SW 1271 (cell line): ENCODE measurements at regions not wholly inside any gene's neighbourhood (a gene's known extent, or its start where the extent isn't known, plus 50 kb on each side); places are given as distances from the start of the nearest gene placed in this dataset.
A peak's percentile ranks its signal among the peaks of the same experiment; 100 is the strongest.
"Not testable (repeated sequence)": the region's sequence is repeated elsewhere in the genome, so short reads cannot be mapped to it uniquely, and the experiment has no call there.

ENCODE experiments used
- DNase-seq, 2 experiments: peaks; one replicate each; lab custom pipeline; 2025; lab: John Stamatoyannopoulos, UW

GRCh38 chr3:127046690-127047089 is 63.8 kb downstream of the PLXNA1 start:
- not testable (repeated sequence) for DNase-seq

GRCh38 chr3:127049393-127049792 is 66.5 kb downstream of the PLXNA1 start:
- no peak for DNase-seq

- no peak for DNase-seq
Measured at GRCh38 chr3:127050733-127051132, 67.8 kb downstream of the PLXNA1 start.

- no peak for DNase-seq
Measured at GRCh38 chr3:127052121-127052561, 69.2 kb downstream of the PLXNA1 start.

GRCh38 chr3:127053026-127053425 is 70.1 kb downstream of the PLXNA1 start:
- DNase-seq: no peak

GRCh38 chr3:127053450-127053849 is 70.5 kb downstream of the PLXNA1 start:
- no peak for DNase-seq

GRCh38 chr3:127053979-127054378 is 71.1 kb downstream of the PLXNA1 start:
- DNase-seq: no peak

GRCh38 chr3:127056281-127056680 is 73.4 kb downstream of the PLXNA1 start:
- no peak for DNase-seq

GRCh38 chr3:127056976-127057375 is 74.1 kb downstream of the PLXNA1 start:
- DNase-seq: no peak

- DNase-seq: no peak
Measured at GRCh38 chr3:127059072-127059471, 76.2 kb downstream of the PLXNA1 start.

- DNase-seq: no peak
Measured at GRCh38 chr3:127061641-127062040, 78.7 kb downstream of the PLXNA1 start.

- no peak for DNase-seq
Measured at GRCh38 chr3:127062926-127063325, 80.0 kb downstream of the PLXNA1 start.

GRCh38 chr3:127063916-127064315 is 81.0 kb downstream of the PLXNA1 start:
- no peak for DNase-seq

GRCh38 chr3:127064391-127065137 is 81.6 kb downstream of the PLXNA1 start:
- peak in 1 of 2 experiments; percentile 23 for DNase-seq

- DNase-seq: no peak
Measured at GRCh38 chr3:127065138-127065427, 82.2 kb downstream of the PLXNA1 start.

GRCh38 chr3:127065561-127066290 is 82.8 kb downstream of the PLXNA1 start:
- no peak for DNase-seq

- DNase-seq: no peak
Measured at GRCh38 chr3:127066635-127067034, 83.7 kb downstream of the PLXNA1 start.

GRCh38 chr3:127067116-127067910 is 84.4 kb downstream of the PLXNA1 start:
- DNase-seq: no peak

GRCh38 chr3:127068111-127068810 is 85.3 kb downstream of the PLXNA1 start:
- no peak for DNase-seq

GRCh38 chr3:127068871-127069270 is 86.0 kb downstream of the PLXNA1 start:
- DNase-seq: no peak

- DNase-seq: no peak
Measured at GRCh38 chr3:127069814-127070440, 87.0 kb downstream of the PLXNA1 start.

- DNase-seq: no peak
Measured at GRCh38 chr3:127070776-127071175, 87.9 kb downstream of the PLXNA1 start.
